Caco-2 (cell line): ENCODE measurements at regions not wholly inside any gene's neighbourhood (a gene's known extent, or its start where the extent isn't known, plus 50 kb on each side); places are given as distances from the start of the nearest gene placed in this dataset.

Source experiments
- BruUV-seq: library from RNA; stranded (reverse); fragments of 400-500 nt; replicated peaks from 2 replicates; lab custom pipeline; 2021; lab: Mats Ljungman, UMichigan
- CTCF ChIA-PET: fragments of 300-600 bp; sonication (Branson Sonifier 250); formaldehyde crosslinking; loops from one replicate; lab custom pipeline; 2022; ENCODE audit warnings: antibody characterized with exemption; lab: Charles Lee
- POLR2A ChIA-PET: fragments of 300-600 bp; sonication (Branson Sonifier 250); formaldehyde crosslinking; loops from one replicate; lab custom pipeline; 2022; ENCODE audit warnings: antibody characterized with exemption; lab: Charles Lee
- DNase-seq, 2 experiments: peaks; one replicate each; pipeline versions ENCODE4 v3.0.0 to v3.0.0-alpha.2; 2020 to 2022
- H3K27me3 ChIP-seq: replicated peaks from 2 replicates; pipeline ENCODE4 v1.6.0; 2011; ENCODE audit warnings: low read length; ENCODE audit not compliant: control insufficient read depth, insufficient read depth
- H3K36me3 ChIP-seq: 2 replicates; pipeline ENCODE4 v1.5.1; 2011; ENCODE audit warnings: low read length; ENCODE audit not compliant: control insufficient read depth, insufficient read depth
- H3K4me1 ChIP-seq: fragments of 250-450 bp; sonication (Bioruptor Pico); 2 replicates; pipeline ENCODE4 v1.5.1; 2020; ENCODE audit warnings: mild to moderate bottlenecking
- H3K4me3 ChIP-seq: 2 replicates; pipeline ENCODE4 v1.5.1; 2011; ENCODE audit warnings: low read depth, mild to moderate bottlenecking, control low read depth, low read length
- H3K9me3 ChIP-seq: fragments of 250-450 bp; sonication (Bioruptor Pico); 2 replicates; pipeline ENCODE4 v1.5.1; 2020; ENCODE audit warnings: mild to moderate bottlenecking, moderate library complexity
- H3K27ac Mint-ChIP-seq: one replicate; pipeline ENCODE4 v1.8.0; 2022; ENCODE audit warnings: mixed read lengths; ENCODE audit not compliant: unreplicated experiment
- H3K27me3 Mint-ChIP-seq: one replicate; pipeline ENCODE4 v1.8.0; 2022; ENCODE audit warnings: mixed read lengths; ENCODE audit not compliant: insufficient read depth, unreplicated experiment
- H3K36me3 Mint-ChIP-seq: one replicate; pipeline ENCODE4 v1.8.0; 2022; ENCODE audit warnings: mild to moderate bottlenecking, mixed read lengths; ENCODE audit not compliant: insufficient read depth, unreplicated experiment
- H3K4me1 Mint-ChIP-seq: one replicate; pipeline ENCODE4 v1.8.0; 2022; ENCODE audit warnings: low read depth, mixed read lengths; ENCODE audit not compliant: unreplicated experiment
- H3K4me3 Mint-ChIP-seq: one replicate; pipeline ENCODE4 v1.8.0; 2022; ENCODE audit warnings: mild to moderate bottlenecking, moderate library complexity, mixed read lengths; ENCODE audit not compliant: unreplicated experiment
- H3K9me3 Mint-ChIP-seq: one replicate; pipeline ENCODE4 v1.8.0; 2022; ENCODE audit warnings: mixed read lengths; ENCODE audit not compliant: unreplicated experiment
- intact Hi-C: fragments of 100-400 bp; cut with micrococcal nuclease; formaldehyde crosslinking; loops from one replicate; pipeline ENCODE4 v1.10.0; 2022; ENCODE audit not compliant: unreplicated experiment
- TF ChIP-seq, protein P1 (sequence below), 2 experiments: fragments of 200-600 bp in 1 of 2; IDR thresholded peaks; 1 replicate in 1 of 2; 2 replicates in 1 of 2; pipeline versions ENCODE4 v1.5.1 to v1.8.0; 2011 to 2022; ENCODE audit warnings: antibody characterized with exemption in 1 of 2, control low read depth in 1 of 2, inconsistent platforms in 1 of 2, low read depth in 1 of 2, low read length in 1 of 2, mild to moderate bottlenecking in 1 of 2, moderate library complexity in 1 of 2; ENCODE audit not compliant: insufficient read depth in 1 of 2, severe bottlenecking in 1 of 2, unreplicated experiment in 1 of 2

- H3K4me3 ChIP-seq: no peak overlapping the region
- ChIA-PET POLR2A (no interaction called here), CTCF (interaction anchor here (2.0 to 2.6 kb wide), 2 partner anchors 9 to 366 kb away, joined by 7 to 16 read pairs; no protein-coding TSS in a partner anchor)
- Mint-ChIP-seq H3K27me3 (peaks cover 29% of the 10 kb centered on the region), H3K4me3 (no peak overlapping the region), H3K9me3 (no peaks in the 10 kb centered on the region), H3K4me1 (peaks cover 7% of the 10 kb centered on the region), H3K27ac (no peak overlapping the region), H3K36me3 (no peaks in the 10 kb centered on the region)
- H3K4me1 ChIP-seq: no peaks in the 10 kb centered on the region
- no peaks in the 10 kb centered on the region for H3K36me3 ChIP-seq
- intact Hi-C loops: no loop called here
- DNase-seq: no peak
- TF ChIP-seq, protein P1, sequence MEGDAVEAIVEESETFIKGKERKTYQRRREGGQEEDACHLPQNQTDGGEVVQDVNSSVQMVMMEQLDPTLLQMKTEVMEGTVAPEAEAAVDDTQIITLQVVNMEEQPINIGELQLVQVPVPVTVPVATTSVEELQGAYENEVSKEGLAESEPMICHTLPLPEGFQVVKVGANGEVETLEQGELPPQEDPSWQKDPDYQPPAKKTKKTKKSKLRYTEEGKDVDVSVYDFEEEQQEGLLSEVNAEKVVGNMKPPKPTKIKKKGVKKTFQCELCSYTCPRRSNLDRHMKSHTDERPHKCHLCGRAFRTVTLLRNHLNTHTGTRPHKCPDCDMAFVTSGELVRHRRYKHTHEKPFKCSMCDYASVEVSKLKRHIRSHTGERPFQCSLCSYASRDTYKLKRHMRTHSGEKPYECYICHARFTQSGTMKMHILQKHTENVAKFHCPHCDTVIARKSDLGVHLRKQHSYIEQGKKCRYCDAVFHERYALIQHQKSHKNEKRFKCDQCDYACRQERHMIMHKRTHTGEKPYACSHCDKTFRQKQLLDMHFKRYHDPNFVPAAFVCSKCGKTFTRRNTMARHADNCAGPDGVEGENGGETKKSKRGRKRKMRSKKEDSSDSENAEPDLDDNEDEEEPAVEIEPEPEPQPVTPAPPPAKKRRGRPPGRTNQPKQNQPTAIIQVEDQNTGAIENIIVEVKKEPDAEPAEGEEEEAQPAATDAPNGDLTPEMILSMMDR (IDR thresholded peaks at IDR 0.05; ENCODE audit: insufficient read depth in 1 of 2, low read depth in 1 of 2, low read length in 1 of 2, severe bottlenecking in 1 of 2, unreplicated experiment in 1 of 2): no peak
- no peaks in the 10 kb centered on the region for H3K27me3 ChIP-seq
- H3K9me3 ChIP-seq: no peaks in the 10 kb centered on the region
- BruUV-seq: no TSS peak
Measured at GRCh38 chr6:166776571-166776970, 149.5 kb upstream of the RPS6KA2 start.

DNA sequence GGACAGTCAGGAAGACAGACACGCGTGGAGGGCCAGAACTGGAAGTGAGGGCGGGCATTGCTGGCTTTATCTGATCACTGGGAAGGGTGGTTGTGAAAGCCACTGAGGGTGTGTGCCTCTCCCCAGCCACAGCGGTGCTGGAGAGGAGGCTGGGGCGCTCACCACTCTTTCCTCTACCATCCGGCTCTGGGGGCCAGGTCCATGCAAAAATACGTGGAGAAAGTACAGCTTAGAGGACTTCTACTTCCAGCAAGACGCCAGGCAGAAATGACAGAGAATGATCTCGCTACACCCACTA is 148.8 kb upstream of the RPS6KA2 start:
- no peaks in the 10 kb centered on the region for H3K36me3 ChIP-seq
- H3K4me1 Mint-ChIP-seq: peaks cover 7% of the 10 kb centered on the region
- TF ChIP-seq, protein P1 (IDR thresholded peaks at IDR 0.05; ENCODE audit: insufficient read depth in 1 of 2, low read depth in 1 of 2, low read length in 1 of 2, severe bottlenecking in 1 of 2, unreplicated experiment in 1 of 2): no peak
- BruUV-seq: no TSS peak
- ChIA-PET CTCF (interaction anchor here (1.1 to 2.6 kb wide), 8 partner anchors 9 to 366 kb away, joined by 3 to 29 read pairs (median 6); partner anchors contain the start of gene CCR6), POLR2A (no interaction called here)
- no peaks in the 10 kb centered on the region for H3K9me3 Mint-ChIP-seq
- H3K27me3 Mint-ChIP-seq: peaks cover 29% of the 10 kb centered on the region
- H3K27me3 ChIP-seq: no peaks in the 10 kb centered on the region
- H3K36me3 Mint-ChIP-seq: no peaks in the 10 kb centered on the region
- no peak overlapping the region for H3K4me3 ChIP-seq
- H3K4me1 ChIP-seq: no peaks in the 10 kb centered on the region
- intact Hi-C loops: loop anchor here (1.0 kb wide), 3 partner anchors 175 to 366 kb away; no protein-coding TSS in a partner anchor
- H3K9me3 ChIP-seq: no peaks in the 10 kb centered on the region
- H3K27ac Mint-ChIP-seq: no peak overlapping the region
- DNase-seq: no peak
- H3K4me3 Mint-ChIP-seq: peak overlapping the region; percentile 63

GRCh38 chr6:166775180-166775922 is 148.3 kb upstream of the RPS6KA2 start:
- no TSS peak for BruUV-seq
- no peaks in the 10 kb centered on the region for H3K9me3 Mint-ChIP-seq
- H3K4me1 Mint-ChIP-seq: peaks cover 7% of the 10 kb centered on the region
- peak in 1 of 2 experiments; percentile 63 for DNase-seq
- H3K36me3 Mint-ChIP-seq: no peaks in the 10 kb centered on the region
- intact Hi-C loops: loop anchor here (1.0 kb wide), 3 partner anchors 176 to 367 kb away; no protein-coding TSS in a partner anchor
- peaks cover 29% of the 10 kb centered on the region for H3K27me3 Mint-ChIP-seq
- no peaks in the 10 kb centered on the region for H3K36me3 ChIP-seq
- TF ChIP-seq, protein P1 (IDR thresholded peaks at IDR 0.05; ENCODE audit: insufficient read depth in 1 of 2, low read depth in 1 of 2, low read length in 1 of 2, severe bottlenecking in 1 of 2, unreplicated experiment in 1 of 2): peak; percentile 84 to 89
- no peak overlapping the region for H3K27ac Mint-ChIP-seq
- CTCF ChIA-PET: interaction anchor here (0.6 to 2.6 kb wide), 13 partner anchors 9 to 367 kb away, joined by 3 to 29 read pairs (median 5); partner anchors contain the start of gene CCR6
- H3K4me3 ChIP-seq: no peak overlapping the region
- H3K4me3 Mint-ChIP-seq: peak overlapping the region; percentile 63
- no peaks in the 10 kb centered on the region for H3K9me3 ChIP-seq
- POLR2A ChIA-PET: no interaction called here
- no peaks in the 10 kb centered on the region for H3K27me3 ChIP-seq
- H3K4me1 ChIP-seq: no peaks in the 10 kb centered on the region
